ENCODE measurements at regions not wholly inside any gene's neighbourhood (a gene's known extent, or its start where the extent isn't known, plus 50 kb on each side); places are given as distances from the start of the nearest gene placed in this dataset.

DNA sequence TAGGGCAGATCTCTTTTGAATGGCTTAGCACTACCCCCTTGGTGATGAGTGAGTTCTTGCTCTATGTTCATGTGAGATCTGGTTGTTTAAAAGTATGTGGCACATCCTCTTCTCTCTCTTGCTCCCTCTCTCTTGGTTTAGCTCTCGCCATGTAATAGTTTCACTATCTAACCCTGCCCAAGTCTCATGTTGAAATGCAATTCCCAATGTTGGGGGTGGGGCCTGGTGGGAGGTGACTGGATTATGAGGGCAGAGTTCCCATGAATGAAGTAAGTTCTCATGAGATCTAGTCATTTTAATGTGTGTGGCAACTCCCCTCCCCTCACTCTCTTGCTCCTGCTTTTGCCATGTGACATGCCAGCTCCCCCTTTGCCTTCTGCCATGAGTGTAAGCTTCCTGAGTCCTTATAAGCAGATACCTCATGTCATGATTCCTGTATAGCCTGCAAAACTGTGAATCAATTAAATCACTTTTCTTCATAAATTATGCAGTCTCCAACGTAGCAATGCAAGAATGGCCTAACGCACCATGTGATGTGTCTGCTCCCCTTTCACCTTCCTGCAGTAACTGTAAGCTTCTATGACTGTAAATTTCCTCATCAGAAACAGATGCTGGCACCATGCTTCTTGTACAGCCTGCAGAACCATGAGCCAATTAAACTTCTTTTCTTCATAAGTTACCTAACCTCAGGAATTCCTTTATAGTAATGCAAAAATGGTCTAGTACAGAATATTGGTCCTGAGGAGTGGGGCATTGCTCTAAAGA lies 74.8 kb upstream of the KCNH8 start:
- Histone ChIP-seq H3K27me3 (replicated peaks; ENCODE audit: insufficient read depth) (no peaks in the 10 kb centered on the region), H3K79me2 (ENCODE audit: insufficient read depth) (no peaks in the 10 kb centered on the region), H3K4me3 (no peak overlapping the region), H3K4me2 (ENCODE audit: unreplicated experiment) (no peak overlapping the region), H3F3A (ENCODE audit: insufficient read depth) (no peaks in the 10 kb centered on the region), H3K27ac (no peak overlapping the region), H3K4me1 (ENCODE audit: insufficient read depth) (no peaks in the 10 kb centered on the region), H4K20me1 (ENCODE audit: insufficient read depth) (no peaks in the 10 kb centered on the region), H3K9ac (no peak overlapping the region), H3K36me3 (ENCODE audit: low read depth) (no peaks in the 10 kb centered on the region), H3K9me2 (ENCODE audit: insufficient read depth) (0 out of 2 replicates have a peak, but pooled peaks cover 4% of the 10 kb centered on the region), H2AFZ (no peak overlapping the region), H3K9me3 (ENCODE audit: low read depth) (no peaks in the 10 kb centered on the region)
- in situ Hi-C loops (cut with MboI) = no loop called here
- TF ChIP-seq EZH2phosphoT487 (IDR thresholded peaks at IDR 0.05; ENCODE audit: insufficient read depth, low read depth) = no peak
- no peak for TF ChIP-seq EZH2 (IDR thresholded peaks at IDR 0.05; ENCODE audit: insufficient read depth, poor library complexity, severe bottlenecking)
- DNase-seq = no peak
- 4 to 12% methylated on average over 3 of the region's 3 CpGs for WGBS, 2 experiments (ENCODE audit: low coverage in 1 of 2, low lambda C conversion rate in 2 of 2, missing lambda C conversion rate in 2 of 2)

DNA sequence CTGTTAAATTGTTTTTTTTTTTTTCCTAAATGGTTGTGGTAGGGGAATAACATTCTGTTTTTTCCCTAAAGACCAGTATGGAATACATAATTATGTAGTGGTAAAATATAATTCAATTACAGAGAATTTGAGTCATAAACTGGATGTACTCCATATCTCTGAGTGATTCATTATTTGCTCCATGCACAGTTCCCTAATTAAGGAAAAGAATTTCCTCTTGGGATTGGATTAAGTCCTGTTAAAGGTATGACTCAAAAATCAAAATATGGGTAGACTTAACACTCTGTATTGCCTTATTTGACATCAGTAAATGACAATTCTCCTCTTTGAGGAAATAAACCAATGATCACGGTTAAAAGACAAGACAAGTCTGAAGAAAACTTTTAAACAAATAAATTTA lies 78.0 kb upstream of the KCNH8 start:
- WGBS, 2 experiments (ENCODE audit: low coverage in 1 of 2, low lambda C conversion rate in 2 of 2, missing lambda C conversion rate in 2 of 2) = 46 to 56% methylated on average over 1 of the region's 1 CpG
- TF ChIP-seq EZH2phosphoT487 (IDR thresholded peaks at IDR 0.05; ENCODE audit: insufficient read depth, low read depth) (no peak), EZH2 (IDR thresholded peaks at IDR 0.05; ENCODE audit: insufficient read depth, poor library complexity, severe bottlenecking) (no peak)
- in situ Hi-C loops (cut with MboI) = no loop called here

DNA sequence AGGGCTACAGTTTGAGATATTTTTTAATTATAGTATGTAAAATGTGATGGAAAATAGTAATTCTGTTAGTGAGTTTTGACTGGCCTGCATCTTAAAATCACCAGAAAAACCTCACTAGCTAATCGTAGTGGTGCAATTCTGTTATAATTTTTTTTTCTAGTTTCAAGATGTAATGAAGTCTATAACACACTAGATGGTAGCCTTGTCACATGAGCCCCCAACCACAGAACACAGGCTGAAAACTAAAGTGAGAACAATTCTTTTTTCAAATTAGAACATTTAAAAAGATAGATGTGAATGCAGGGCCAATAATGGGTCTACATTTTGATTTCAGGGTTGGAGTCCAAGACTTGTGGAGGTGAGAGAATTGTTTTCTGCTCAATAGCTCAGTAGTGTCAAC lies 83.3 kb upstream of the KCNH8 start:
- no peak for DNase-seq
- no peaks in the 10 kb centered on the region for H3K9me2 ChIP-seq (ENCODE audit: insufficient read depth)
- H4K20me1 ChIP-seq (ENCODE audit: insufficient read depth) = no peaks in the 10 kb centered on the region
- in situ Hi-C loops (cut with MboI) = no loop called here
- no peaks in the 10 kb centered on the region for H3K79me2 ChIP-seq (ENCODE audit: insufficient read depth)
- no peak overlapping the region for H3K4me2 ChIP-seq (ENCODE audit: unreplicated experiment)
- no peak overlapping the region for H3K4me3 ChIP-seq
- H2AFZ ChIP-seq = no peak overlapping the region
- WGBS, 2 experiments (ENCODE audit: low coverage in 1 of 2, low lambda C conversion rate in 2 of 2, missing lambda C conversion rate in 2 of 2) = 5 to 10% methylated on average over 1 of the region's 1 CpG
- H3K4me1 ChIP-seq (ENCODE audit: insufficient read depth) = no peaks in the 10 kb centered on the region
- no peaks in the 10 kb centered on the region for H3K27me3 ChIP-seq (replicated peaks; ENCODE audit: insufficient read depth)
- no peaks in the 10 kb centered on the region for H3F3A ChIP-seq (ENCODE audit: insufficient read depth)
- TF ChIP-seq EZH2 (IDR thresholded peaks at IDR 0.05; ENCODE audit: insufficient read depth, poor library complexity, severe bottlenecking) = no peak
- TF ChIP-seq EZH2phosphoT487 (IDR thresholded peaks at IDR 0.05; ENCODE audit: insufficient read depth, low read depth) = no peak
- H3K27ac ChIP-seq = no peak overlapping the region
- H3K36me3 ChIP-seq (ENCODE audit: low read depth) = no peaks in the 10 kb centered on the region
- no peak overlapping the region for H3K9ac ChIP-seq
- peaks cover 3% of the 10 kb centered on the region for H3K9me3 ChIP-seq (ENCODE audit: low read depth)

More for the DNA sequence above, 78.0 kb upstream of the KCNH8 start:
- Histone ChIP-seq H3K4me3 (no peak overlapping the region), H3K9ac (no peak overlapping the region), H3K27me3 (replicated peaks; ENCODE audit: insufficient read depth) (no peaks in the 10 kb centered on the region), H4K20me1 (ENCODE audit: insufficient read depth) (no peaks in the 10 kb centered on the region), H3K4me1 (ENCODE audit: insufficient read depth) (no peaks in the 10 kb centered on the region), H3K4me2 (ENCODE audit: unreplicated experiment) (no peak overlapping the region), H3F3A (ENCODE audit: insufficient read depth) (no peaks in the 10 kb centered on the region), H3K27ac (no peak overlapping the region), H3K9me3 (ENCODE audit: low read depth) (no peaks in the 10 kb centered on the region), H3K9me2 (ENCODE audit: insufficient read depth) (no peaks in the 10 kb centered on the region), H3K79me2 (ENCODE audit: insufficient read depth) (no peaks in the 10 kb centered on the region), H2AFZ (no peak overlapping the region), H3K36me3 (ENCODE audit: low read depth) (no peaks in the 10 kb centered on the region)
- no peak for DNase-seq

DNA sequence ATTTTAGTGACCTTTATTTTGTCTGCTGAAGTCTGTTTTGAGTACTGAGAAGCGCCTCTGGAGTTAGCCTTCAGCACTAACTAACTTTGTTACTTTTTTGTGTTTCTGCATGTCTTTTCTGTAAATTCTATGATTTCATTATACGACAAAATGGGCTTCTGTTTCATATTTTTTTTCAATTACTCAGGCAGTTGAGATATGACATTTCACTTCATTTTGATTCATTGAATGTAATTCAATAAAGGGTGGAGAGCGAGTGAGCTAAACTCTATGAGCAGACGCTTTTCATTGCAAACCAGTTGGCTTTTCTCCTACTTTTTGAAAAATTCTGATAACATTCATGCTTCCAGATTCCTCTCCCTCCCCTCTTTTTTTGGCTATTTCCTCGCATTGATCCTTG lies 84.4 kb upstream of the KCNH8 start:
- Histone ChIP-seq H3F3A (ENCODE audit: insufficient read depth) (no peaks in the 10 kb centered on the region), H3K36me3 (ENCODE audit: low read depth) (no peaks in the 10 kb centered on the region), H3K9ac (no peak overlapping the region), H2AFZ (no peak overlapping the region), H4K20me1 (ENCODE audit: insufficient read depth) (no peaks in the 10 kb centered on the region), H3K27ac (no peak overlapping the region), H3K9me2 (ENCODE audit: insufficient read depth) (no peaks in the 10 kb centered on the region), H3K4me1 (ENCODE audit: insufficient read depth) (no peaks in the 10 kb centered on the region), H3K27me3 (replicated peaks; ENCODE audit: insufficient read depth) (no peaks in the 10 kb centered on the region), H3K4me3 (no peak overlapping the region), H3K79me2 (ENCODE audit: insufficient read depth) (no peaks in the 10 kb centered on the region), H3K9me3 (ENCODE audit: low read depth) (peaks cover 3% of the 10 kb centered on the region), H3K4me2 (ENCODE audit: unreplicated experiment) (no peak overlapping the region)
- no peak for DNase-seq
- TF ChIP-seq EZH2phosphoT487 (IDR thresholded peaks at IDR 0.05; ENCODE audit: insufficient read depth, low read depth) (no peak), EZH2 (IDR thresholded peaks at IDR 0.05; ENCODE audit: insufficient read depth, poor library complexity, severe bottlenecking) (no peak)
- in situ Hi-C loops (cut with MboI) = no loop called here
- 27 to 32% methylated on average over 5 of the region's 5 CpGs for WGBS, 2 experiments (ENCODE audit: low coverage in 1 of 2, low lambda C conversion rate in 2 of 2, missing lambda C conversion rate in 2 of 2)

All from GM23248 (cell line).